Chondrocyte (in vitro differentiated cells): ENCODE measurements at regions not wholly inside any gene's neighbourhood (a gene's known extent, or its start where the extent isn't known, plus 50 kb on each side); places are given as distances from the start of the nearest gene placed in this dataset.

Experiments used
- DNase-seq: peaks from one replicate; pipeline ENCODE4 v3.0.0; 2021; ENCODE audit warnings: mixed read lengths, low spot score
- H3K27ac Mint-ChIP-seq: one replicate; pipeline ENCODE4 v1.8.0; 2021; ENCODE audit warnings: mild to moderate bottlenecking, moderate library complexity, mixed read lengths; ENCODE audit not compliant: unreplicated experiment
- H3K27me3 Mint-ChIP-seq: 2 replicates; pipeline ENCODE4 v1.8.0; 2021; ENCODE audit warnings: low read depth, mixed read lengths
- H3K36me3 Mint-ChIP-seq: 2 replicates; pipeline ENCODE4 v1.8.0; 2021; ENCODE audit warnings: low read depth, mixed read lengths
- H3K4me1 Mint-ChIP-seq: 2 replicates; pipeline ENCODE4 v1.8.0; 2021; ENCODE audit warnings: low read depth, mild to moderate bottlenecking, mixed read lengths
- H3K4me3 Mint-ChIP-seq: one replicate; pipeline ENCODE4 v1.8.0; 2021; ENCODE audit warnings: mild to moderate bottlenecking, moderate library complexity, mixed read lengths; ENCODE audit not compliant: unreplicated experiment
- H3K9me3 Mint-ChIP-seq: 2 replicates; pipeline ENCODE4 v1.8.0; 2021; ENCODE audit warnings: low read depth, mixed read lengths
- TF ChIP-seq, protein P1 (sequence below): fragments of 200-600 bp; sonication (generic); IDR thresholded peaks from 2 replicates; pipeline ENCODE4 v1.5.0; 2021; ENCODE audit warnings: antibody characterized with exemption, mild to moderate bottlenecking, moderate library complexity

DNA sequence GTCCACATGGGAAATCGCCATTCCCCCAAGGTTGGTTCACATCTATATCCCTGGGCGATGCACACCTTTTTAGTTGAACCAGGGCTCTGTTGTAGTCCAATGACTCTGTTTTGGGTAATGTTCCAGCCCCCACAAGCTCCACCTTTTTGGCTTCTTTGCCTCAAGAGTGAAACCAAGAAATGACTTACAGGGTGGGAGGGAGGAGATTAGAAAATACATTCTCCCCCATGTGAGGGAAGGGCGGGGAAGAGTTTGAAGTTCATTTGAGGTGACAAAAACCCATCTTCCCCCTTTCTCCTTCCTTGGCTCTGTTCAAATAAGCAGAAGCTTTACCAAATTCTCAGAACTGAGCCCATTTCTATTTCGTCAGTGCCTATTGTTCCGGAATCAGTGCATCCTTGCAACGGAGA is 82.8 kb downstream of the GATA3 start:
- TF ChIP-seq, protein P1, sequence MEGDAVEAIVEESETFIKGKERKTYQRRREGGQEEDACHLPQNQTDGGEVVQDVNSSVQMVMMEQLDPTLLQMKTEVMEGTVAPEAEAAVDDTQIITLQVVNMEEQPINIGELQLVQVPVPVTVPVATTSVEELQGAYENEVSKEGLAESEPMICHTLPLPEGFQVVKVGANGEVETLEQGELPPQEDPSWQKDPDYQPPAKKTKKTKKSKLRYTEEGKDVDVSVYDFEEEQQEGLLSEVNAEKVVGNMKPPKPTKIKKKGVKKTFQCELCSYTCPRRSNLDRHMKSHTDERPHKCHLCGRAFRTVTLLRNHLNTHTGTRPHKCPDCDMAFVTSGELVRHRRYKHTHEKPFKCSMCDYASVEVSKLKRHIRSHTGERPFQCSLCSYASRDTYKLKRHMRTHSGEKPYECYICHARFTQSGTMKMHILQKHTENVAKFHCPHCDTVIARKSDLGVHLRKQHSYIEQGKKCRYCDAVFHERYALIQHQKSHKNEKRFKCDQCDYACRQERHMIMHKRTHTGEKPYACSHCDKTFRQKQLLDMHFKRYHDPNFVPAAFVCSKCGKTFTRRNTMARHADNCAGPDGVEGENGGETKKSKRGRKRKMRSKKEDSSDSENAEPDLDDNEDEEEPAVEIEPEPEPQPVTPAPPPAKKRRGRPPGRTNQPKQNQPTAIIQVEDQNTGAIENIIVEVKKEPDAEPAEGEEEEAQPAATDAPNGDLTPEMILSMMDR = no peak
- Mint-ChIP-seq H3K4me3 (no peak overlapping the region), H3K27me3 (peaks cover 4% of the 10 kb centered on the region), H3K36me3 (no peaks in the 10 kb centered on the region), H3K4me1 (no peaks in the 10 kb centered on the region), H3K9me3 (peaks cover 8% of the 10 kb centered on the region), H3K27ac (no peak overlapping the region)
- no peak for DNase-seq

DNA sequence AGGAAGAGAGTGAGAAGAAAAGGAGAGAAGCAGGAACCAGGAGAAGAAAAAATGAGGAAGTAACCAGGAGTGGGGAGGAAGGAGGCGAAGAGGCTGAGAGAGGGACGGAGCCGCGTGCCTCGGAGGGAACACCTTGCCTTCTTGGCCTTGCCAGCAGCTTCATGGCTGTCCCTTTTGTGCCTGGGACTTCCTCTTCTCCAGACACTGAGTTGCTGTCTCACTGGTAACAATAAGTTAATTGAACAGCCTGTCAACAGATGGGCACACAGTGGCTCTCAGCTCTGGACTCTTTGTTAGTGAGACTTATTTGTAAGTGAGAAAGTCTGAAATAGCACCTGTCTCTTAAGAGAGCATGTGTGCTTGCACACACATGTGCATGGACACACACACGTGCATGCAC is 83.2 kb downstream of the GATA3 start:
- H3K27me3 Mint-ChIP-seq = peaks cover 4% of the 10 kb centered on the region
- no peak for DNase-seq
- no peak overlapping the region for H3K27ac Mint-ChIP-seq
- H3K4me1 Mint-ChIP-seq = no peaks in the 10 kb centered on the region
- TF ChIP-seq, protein P1 = no peak
- H3K9me3 Mint-ChIP-seq = peaks cover 8% of the 10 kb centered on the region
- H3K36me3 Mint-ChIP-seq = no peaks in the 10 kb centered on the region
- H3K4me3 Mint-ChIP-seq = no peak overlapping the region

DNA sequence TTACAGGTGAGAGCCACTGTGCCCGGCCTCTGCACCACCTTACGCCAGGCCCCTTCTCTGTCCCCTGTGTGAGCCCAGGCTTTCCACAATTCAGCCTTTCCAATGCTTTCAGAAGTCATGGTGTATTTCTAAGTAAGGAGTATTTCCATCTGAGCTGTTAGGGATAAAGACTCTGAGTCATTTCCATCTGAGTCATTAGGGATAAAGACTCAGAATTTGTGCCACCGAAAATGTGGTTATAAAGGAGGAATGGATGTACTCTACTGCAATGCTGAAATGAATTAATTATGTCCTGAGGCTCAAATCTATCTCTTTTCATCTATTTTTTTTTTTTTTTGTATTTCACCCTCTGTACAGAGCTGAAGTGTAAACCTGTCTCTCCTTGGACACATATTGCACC is 84.0 kb downstream of the GATA3 start:
- H3K27me3 Mint-ChIP-seq = no peaks in the 10 kb centered on the region
- no peak for DNase-seq
- no peaks in the 10 kb centered on the region for H3K36me3 Mint-ChIP-seq
- H3K4me1 Mint-ChIP-seq = no peaks in the 10 kb centered on the region
- no peak overlapping the region for H3K27ac Mint-ChIP-seq
- no peak overlapping the region for H3K4me3 Mint-ChIP-seq
- H3K9me3 Mint-ChIP-seq = peaks cover 8% of the 10 kb centered on the region
- TF ChIP-seq, protein P1 = no peak

DNA sequence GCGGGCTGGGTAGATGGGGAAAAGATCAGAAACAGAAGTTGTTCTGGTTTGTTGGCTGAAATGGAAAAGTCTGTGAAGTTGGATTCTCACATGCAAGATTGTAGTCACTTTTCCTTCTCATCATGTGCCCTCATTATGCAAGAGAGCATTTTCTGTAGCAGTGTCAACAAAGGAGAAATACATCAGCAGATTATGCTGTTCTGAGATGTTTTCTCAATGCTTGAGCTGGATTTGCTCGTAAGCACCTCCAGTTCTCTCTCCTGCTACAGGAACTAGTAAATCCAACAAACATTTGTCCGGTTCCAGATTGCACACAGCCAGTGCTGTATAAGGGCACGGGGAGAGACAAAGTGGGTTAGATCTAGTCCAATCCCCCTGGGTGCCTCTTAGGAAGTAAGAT is 90.0 kb downstream of the GATA3 start:
- TF ChIP-seq, protein P1 = no peak
- no peaks in the 10 kb centered on the region for H3K36me3 Mint-ChIP-seq
- H3K27ac Mint-ChIP-seq = no peak overlapping the region
- no peaks in the 10 kb centered on the region for H3K4me1 Mint-ChIP-seq
- H3K27me3 Mint-ChIP-seq = peaks cover 4% of the 10 kb centered on the region
- peaks cover 8% of the 10 kb centered on the region for H3K9me3 Mint-ChIP-seq
- DNase-seq = no peak
- H3K4me3 Mint-ChIP-seq = no peak overlapping the region

DNA sequence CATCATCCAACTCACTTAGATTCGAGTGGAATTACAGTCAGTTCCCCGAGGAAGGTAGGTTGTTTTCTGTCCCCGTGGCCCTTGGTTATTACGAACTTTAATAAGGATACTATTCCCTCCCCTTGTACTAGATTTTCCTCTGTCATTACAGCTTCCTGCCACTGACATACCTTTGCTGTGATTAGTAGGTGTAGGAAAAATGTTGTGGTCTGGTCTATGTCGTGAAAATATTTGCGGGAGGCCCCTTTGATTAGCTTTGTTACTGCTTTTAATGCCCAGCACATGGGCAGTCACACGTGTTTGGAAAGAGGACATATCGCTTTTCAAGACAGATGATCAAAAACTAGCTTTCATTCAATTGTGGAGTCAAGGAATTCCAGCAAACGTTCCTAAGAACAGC is 92.2 kb downstream of the GATA3 start:
- no peak for DNase-seq
- Mint-ChIP-seq H3K27me3 (peaks cover 4% of the 10 kb centered on the region), H3K4me1 (no peaks in the 10 kb centered on the region), H3K27ac (no peak overlapping the region), H3K4me3 (no peak overlapping the region), H3K36me3 (no peaks in the 10 kb centered on the region), H3K9me3 (no peaks in the 10 kb centered on the region)
- TF ChIP-seq, protein P1 = no peak
